Mammary epithelial cell (primary cell): ENCODE measurements at regions not wholly inside any gene's neighbourhood (a gene's known extent, or its start where the extent isn't known, plus 50 kb on each side); places are given as distances from the start of the nearest gene placed in this dataset.

Source experiments
- EZH2 ChIP-seq: IDR thresholded peaks from 2 replicates; pipeline ENCODE4 v1.6.1; 2012; ENCODE audit warnings: low read length, inconsistent platforms, borderline replicate concordance
- TF ChIP-seq, protein P1 (sequence below), 2 donors: IDR thresholded peaks in 1 of 2; conservative IDR thresholded peaks in 1 of 2; 2 replicates each; pipeline ENCODE4 v1.5.1; 2011 to 2012; ENCODE audit warnings: inconsistent platforms in 2 of 2, low read length in 2 of 2, mild to moderate bottlenecking in 2 of 2, control low read depth in 1 of 2, low read depth in 1 of 2; ENCODE audit not compliant: insufficient read depth in 1 of 2; ENCODE audit errors: extremely low read depth in 1 of 2

DNA sequence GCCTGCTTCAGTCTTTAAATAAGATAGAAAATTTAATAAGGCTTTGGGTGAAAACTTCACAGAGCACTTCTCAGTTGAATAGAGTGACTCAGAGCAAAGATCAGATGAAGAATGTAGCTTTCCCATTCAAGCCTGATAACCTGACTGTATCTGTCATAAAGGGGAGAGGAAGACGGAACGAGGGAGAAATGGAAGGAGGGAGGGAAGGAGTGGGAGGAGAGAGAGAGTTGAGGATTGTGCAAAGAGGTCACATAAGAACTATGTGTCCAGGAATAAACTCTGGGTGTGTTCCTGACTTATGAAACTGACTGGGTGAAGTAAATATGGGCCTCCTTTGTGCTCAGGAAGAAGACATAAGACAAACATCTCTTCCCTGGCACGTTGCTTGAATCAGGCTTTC lies 385.5 kb downstream of the LPIN1 start:
- TF ChIP-seq EZH2, result no peak
- TF ChIP-seq, protein P1, sequence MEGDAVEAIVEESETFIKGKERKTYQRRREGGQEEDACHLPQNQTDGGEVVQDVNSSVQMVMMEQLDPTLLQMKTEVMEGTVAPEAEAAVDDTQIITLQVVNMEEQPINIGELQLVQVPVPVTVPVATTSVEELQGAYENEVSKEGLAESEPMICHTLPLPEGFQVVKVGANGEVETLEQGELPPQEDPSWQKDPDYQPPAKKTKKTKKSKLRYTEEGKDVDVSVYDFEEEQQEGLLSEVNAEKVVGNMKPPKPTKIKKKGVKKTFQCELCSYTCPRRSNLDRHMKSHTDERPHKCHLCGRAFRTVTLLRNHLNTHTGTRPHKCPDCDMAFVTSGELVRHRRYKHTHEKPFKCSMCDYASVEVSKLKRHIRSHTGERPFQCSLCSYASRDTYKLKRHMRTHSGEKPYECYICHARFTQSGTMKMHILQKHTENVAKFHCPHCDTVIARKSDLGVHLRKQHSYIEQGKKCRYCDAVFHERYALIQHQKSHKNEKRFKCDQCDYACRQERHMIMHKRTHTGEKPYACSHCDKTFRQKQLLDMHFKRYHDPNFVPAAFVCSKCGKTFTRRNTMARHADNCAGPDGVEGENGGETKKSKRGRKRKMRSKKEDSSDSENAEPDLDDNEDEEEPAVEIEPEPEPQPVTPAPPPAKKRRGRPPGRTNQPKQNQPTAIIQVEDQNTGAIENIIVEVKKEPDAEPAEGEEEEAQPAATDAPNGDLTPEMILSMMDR (conservative IDR thresholded peaks at IDR 0.05 in 1 of 2, IDR thresholded peaks at IDR 0.05 in 1 of 2; ENCODE audit: extremely low read depth in 1 of 2, insufficient read depth in 1 of 2, low read depth in 1 of 2, low read length in 2 of 2), result no peak
